GM12878 (cell line): ENCODE measurements at regions not wholly inside any gene's neighbourhood (a gene's known extent, or its start where the extent isn't known, plus 50 kb on each side); places are given as distances from the start of the nearest gene placed in this dataset.

Source experiments
- CBX5 ChIP-seq: sonication (generic); IDR thresholded peaks from 2 replicates; pipeline ENCODE4 v1.6.1; 2016; ENCODE audit warnings: low read depth, moderate library complexity, mild to moderate bottlenecking, inconsistent platforms
- CTCF ChIP-seq, 3 experiments: IDR thresholded peaks in 2 of 3; conservative IDR thresholded peaks in 1 of 3; 2 replicates each; pipeline ENCODE4 v1.5.1; 2011; ENCODE audit warnings: low read depth in 3 of 3, low read length in 3 of 3, mild to moderate bottlenecking in 3 of 3, control low read depth in 2 of 3, moderate library complexity in 2 of 3, inconsistent platforms in 1 of 3, mixed read lengths in 1 of 3; ENCODE audit not compliant: control insufficient read depth in 2 of 3, insufficient read depth in 1 of 3; ENCODE audit errors: extremely low read depth in 1 of 3
- E2F4 ChIP-seq: IDR thresholded peaks from 2 replicates; pipeline ENCODE4 v1.6.1; 2012; ENCODE audit warnings: low read depth, low read length, improper control_type of control experiment
- EP300 ChIP-seq, 2 experiments: fragments of 150-350 bp in 1 of 2; IDR thresholded peaks; 2 replicates each; pipeline ENCODE4 v1.6.1; 2011 to 2012; ENCODE audit warnings: low read depth in 2 of 2, low read length in 2 of 2, borderline replicate concordance in 1 of 2, improper control_type of control experiment in 1 of 2, inconsistent platforms in 1 of 2; ENCODE audit not compliant: control insufficient read depth in 1 of 2
- EZH2 ChIP-seq: IDR thresholded peaks from 2 replicates; pipeline ENCODE4 v1.6.1; 2012; ENCODE audit warnings: low read depth, mild to moderate bottlenecking, control low read depth, inconsistent platforms, low read length, borderline replicate concordance; ENCODE audit not compliant: control insufficient read depth
- KDM1A ChIP-seq: fragments of 200-600 bp; sonication (generic); IDR thresholded peaks from 2 replicates; pipeline ENCODE4 v1.6.1; 2016; ENCODE audit warnings: borderline replicate concordance
- POLR2AphosphoS5 ChIP-seq: IDR thresholded peaks from 2 replicates; pipeline ENCODE4 v1.6.1; 2011; ENCODE audit warnings: mild to moderate bottlenecking, low read length, inconsistent platforms
- PRDM15 ChIP-seq: fragments of 450-650 bp; formaldehyde crosslinking; IDR thresholded peaks from 2 replicates; pipeline ENCODE4 v1.4.0; 2020; ENCODE audit warnings: mild to moderate bottlenecking, moderate library complexity
- ZNF274 ChIP-seq: IDR thresholded peaks from one replicate; pipeline ENCODE4 v1.8.0; 2011; ENCODE audit not compliant: insufficient read length, insufficient read depth

GRCh38 chr16:76226011-76226410 is 51.2 kb upstream of the CNTNAP4 start:
- no peak for TF ChIP-seq CTCF (IDR thresholded peaks at IDR 0.05 in 2 of 3, conservative IDR thresholded peaks at IDR 0.05 in 1 of 3; ENCODE audit: control insufficient read depth in 2 of 3, extremely low read depth in 1 of 3, insufficient read depth in 1 of 3, low read depth in 3 of 3, low read length in 3 of 3)
- no peak for TF ChIP-seq PRDM15 (CRISPR knock-in tag)
- no peak for TF ChIP-seq ZNF274
- TF ChIP-seq POLR2AphosphoS5 = no peak
- no peak for TF ChIP-seq EP300 (IDR thresholded peaks at IDR 0.05; ENCODE audit: borderline replicate concordance in 1 of 2, control insufficient read depth in 1 of 2, low read depth in 2 of 2, low read length in 2 of 2)
- no peak for TF ChIP-seq KDM1A
- no peak for TF ChIP-seq E2F4
- no peak for TF ChIP-seq CBX5
- TF ChIP-seq EZH2 = no peak
